ENCODE measurements at regions not wholly inside any gene's neighbourhood (a gene's known extent, or its start where the extent isn't known, plus 50 kb on each side); places are given as distances from the start of the nearest gene placed in this dataset.

DNA sequence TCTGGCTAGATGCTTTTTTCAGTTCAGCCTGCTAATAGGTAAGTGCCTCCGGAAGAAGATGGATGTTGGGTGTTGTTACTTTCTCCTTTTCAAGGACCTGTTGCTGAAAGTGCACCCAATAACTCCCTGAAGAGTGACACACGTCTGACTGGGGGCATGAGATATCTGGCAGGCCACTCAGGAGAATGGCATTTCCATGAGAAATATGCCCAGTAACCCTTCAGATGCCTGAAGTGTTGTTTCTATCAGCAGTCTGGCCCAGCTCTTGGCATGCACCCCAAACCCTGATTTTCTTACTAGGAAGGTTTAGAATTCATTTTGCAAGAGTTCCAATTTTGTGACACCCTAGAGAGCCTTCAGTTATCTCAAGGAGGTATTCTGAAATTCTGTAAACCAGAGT lies 71.5 kb downstream of the ARHGAP35 start:
- TF ChIP-seq, protein P1, sequence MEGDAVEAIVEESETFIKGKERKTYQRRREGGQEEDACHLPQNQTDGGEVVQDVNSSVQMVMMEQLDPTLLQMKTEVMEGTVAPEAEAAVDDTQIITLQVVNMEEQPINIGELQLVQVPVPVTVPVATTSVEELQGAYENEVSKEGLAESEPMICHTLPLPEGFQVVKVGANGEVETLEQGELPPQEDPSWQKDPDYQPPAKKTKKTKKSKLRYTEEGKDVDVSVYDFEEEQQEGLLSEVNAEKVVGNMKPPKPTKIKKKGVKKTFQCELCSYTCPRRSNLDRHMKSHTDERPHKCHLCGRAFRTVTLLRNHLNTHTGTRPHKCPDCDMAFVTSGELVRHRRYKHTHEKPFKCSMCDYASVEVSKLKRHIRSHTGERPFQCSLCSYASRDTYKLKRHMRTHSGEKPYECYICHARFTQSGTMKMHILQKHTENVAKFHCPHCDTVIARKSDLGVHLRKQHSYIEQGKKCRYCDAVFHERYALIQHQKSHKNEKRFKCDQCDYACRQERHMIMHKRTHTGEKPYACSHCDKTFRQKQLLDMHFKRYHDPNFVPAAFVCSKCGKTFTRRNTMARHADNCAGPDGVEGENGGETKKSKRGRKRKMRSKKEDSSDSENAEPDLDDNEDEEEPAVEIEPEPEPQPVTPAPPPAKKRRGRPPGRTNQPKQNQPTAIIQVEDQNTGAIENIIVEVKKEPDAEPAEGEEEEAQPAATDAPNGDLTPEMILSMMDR (IDR thresholded peaks at IDR 0.05): no peak
- TF ChIP-seq POLR2A (IDR thresholded peaks at IDR 0.05): no peak

Measured in lower leg skin (tissue), 3 donors.